ENCODE measurements at regions not wholly inside any gene's neighbourhood (a gene's known extent, or its start where the extent isn't known, plus 50 kb on each side); places are given as distances from the start of the nearest gene placed in this dataset.
A peak's percentile ranks its signal among the peaks of the same experiment; 100 is the strongest.

- DNase-seq: no peak
Observed at GRCh38 chr7:35437619-35438275, 183.8 kb upstream of the TBX20 start.

GRCh38 chr7:35436452-35436851 lies 182.6 kb upstream of the TBX20 start:
- DNase-seq: no peak

GRCh38 chr7:35430547-35431153 lies 176.8 kb upstream of the TBX20 start:
- peak; percentile 53 for DNase-seq

- peak; percentile 79 for DNase-seq
Observed at GRCh38 chr7:35424869-35425495, 171.1 kb upstream of the TBX20 start.

GRCh38 chr7:35424440-35424839 lies 170.5 kb upstream of the TBX20 start:
- no peak for DNase-seq

- no peak for DNase-seq
Observed at GRCh38 chr7:35422715-35423114, 168.8 kb upstream of the TBX20 start.

GRCh38 chr7:35420656-35421055 lies 166.8 kb upstream of the TBX20 start:
- no peak for DNase-seq

- no peak for DNase-seq
Observed at GRCh38 chr7:35419391-35419755, 165.5 kb upstream of the TBX20 start.

GRCh38 chr7:35418716-35419390 lies 165.0 kb upstream of the TBX20 start:
- no peak for DNase-seq

- no peak for DNase-seq
Observed at GRCh38 chr7:35416568-35416967, 162.7 kb upstream of the TBX20 start.

GRCh38 chr7:35415411-35415822 lies 161.5 kb upstream of the TBX20 start:
- DNase-seq: no peak

- no peak for DNase-seq
Observed at GRCh38 chr7:35411331-35411730, 157.4 kb upstream of the TBX20 start.

GRCh38 chr7:35405461-35405860 lies 151.6 kb upstream of the TBX20 start:
- no peak for DNase-seq

GRCh38 chr7:35401217-35401879 lies 147.4 kb upstream of the TBX20 start:
- no peak for DNase-seq

GRCh38 chr7:35399840-35400239 lies 145.9 kb upstream of the TBX20 start:
- DNase-seq: no peak

GRCh38 chr7:35399216-35399615 lies 145.3 kb upstream of the TBX20 start:
- no peak for DNase-seq

- no peak for DNase-seq
Observed at GRCh38 chr7:35398518-35398917, 144.6 kb upstream of the TBX20 start.

GRCh38 chr7:35390146-35390545 lies 136.2 kb upstream of the TBX20 start:
- DNase-seq: no peak

- no peak for DNase-seq
Observed at GRCh38 chr7:35389636-35390035, 135.7 kb upstream of the TBX20 start.

GRCh38 chr7:35386816-35387706 lies 133.2 kb upstream of the TBX20 start:
- DNase-seq: no peak

GRCh38 chr7:35386082-35386815 lies 132.3 kb upstream of the TBX20 start:
- DNase-seq: no peak
